Natural killer cell (primary cell): ENCODE measurements at regions not wholly inside any gene's neighbourhood (a gene's known extent, or its start where the extent isn't known, plus 50 kb on each side); places are given as distances from the start of the nearest gene placed in this dataset.

Experiments used
- ATAC-seq, 3 donors: fragments of 150-1000 bp in 2 of 3; fragments of 200-7000 bp in 1 of 3; cut with Tn5 transposase; 1 replicate in 1 of 3; 2 replicates in 2 of 3; pipeline ENCODE4 v1.10.0; 2021; ENCODE audit warnings: mild to moderate bottlenecking in 2 of 3, moderate library complexity in 2 of 3
- DNase-seq, 2 donors: peaks; one replicate each; pipeline versions ENCODE4 v3.0.0 to v3.0.0-alpha.2; 2013 to 2021; ENCODE audit warnings: mixed read lengths in 1 of 2
- H3K27ac ChIP-seq: one replicate; pipeline ENCODE4 v1.5.1; 2013; ENCODE audit warnings: mild to moderate bottlenecking, low read length
- H3K27me3 ChIP-seq: one replicate; pipeline ENCODE4 v1.6.1; 2013; ENCODE audit warnings: low read length; ENCODE audit not compliant: control insufficient read depth, insufficient read depth
- H3K36me3 ChIP-seq: one replicate; pipeline ENCODE4 v1.6.1; 2013; ENCODE audit warnings: low read length; ENCODE audit not compliant: control insufficient read depth, insufficient read depth
- H3K4me1 ChIP-seq: one replicate; pipeline ENCODE4 v1.6.1; 2013; ENCODE audit warnings: low read length; ENCODE audit not compliant: control insufficient read depth, insufficient read depth
- H3K4me3 ChIP-seq: one replicate; pipeline ENCODE4 v1.5.1; 2013; ENCODE audit warnings: low read length
- H3K9me3 ChIP-seq: one replicate; pipeline ENCODE4 v1.6.1; 2013; ENCODE audit warnings: low read length; ENCODE audit not compliant: control insufficient read depth, insufficient read depth
- H3K27ac Mint-ChIP-seq, 2 donors: one replicate each; pipeline ENCODE4 v1.8.0; 2022; ENCODE audit warnings: mild to moderate bottlenecking in 2 of 2, mixed read lengths in 2 of 2, moderate library complexity in 1 of 2
- H3K27me3 Mint-ChIP-seq, 2 donors: one replicate each; pipeline ENCODE4 v1.8.0; 2022; ENCODE audit warnings: low read depth in 2 of 2, mixed read lengths in 2 of 2
- H3K36me3 Mint-ChIP-seq: one replicate; pipeline ENCODE4 v1.8.0; 2022; ENCODE audit warnings: mixed read lengths
- H3K4me1 Mint-ChIP-seq, 2 donors: one replicate each; pipeline ENCODE4 v1.8.0; 2022; ENCODE audit warnings: mixed read lengths in 2 of 2
- H3K4me3 Mint-ChIP-seq: one replicate; pipeline ENCODE4 v1.8.0; 2022; ENCODE audit warnings: mild to moderate bottlenecking, moderate library complexity, mixed read lengths
- H3K9me3 Mint-ChIP-seq, 2 donors: one replicate each; pipeline ENCODE4 v1.8.0; 2022; ENCODE audit warnings: mixed read lengths in 2 of 2
- CTCF ChIP-seq: fragments of 200-600 bp; IDR thresholded peaks from one replicate; pipeline ENCODE4 v1.8.0; 2022; ENCODE audit warnings: antibody characterized with exemption
- WGBS: methylation state at CpG from one replicate; pipeline ENCODE4 v1.1.7; 2013; ENCODE audit warnings: missing lambda C conversion rate; ENCODE audit not compliant: insufficient coverage; 5-methylcytosine and 5-hydroxymethylcytosine counted together
- intact Hi-C: fragments of 100-400 bp; cut with micrococcal nuclease; formaldehyde crosslinking; loops from one replicate; pipeline ENCODE4 v1.14.2; 2022

GRCh38 chr18:3332376-3332775, 70.4 kb downstream of the MYL12B start:
- H3K27ac ChIP-seq, result no peak overlapping the region
- Mint-ChIP-seq H3K4me3 (no peak overlapping the region), H3K27me3 (peaks cover 6 to 21% of the 10 kb centered on the region in 2 donors), H3K9me3 (no peaks in the 10 kb centered on the region), H3K4me1 (no peaks in the 10 kb centered on the region), H3K36me3 (no peaks in the 10 kb centered on the region), H3K27ac (no peak overlapping the region)
- H3K36me3 ChIP-seq, result no peaks in the 10 kb centered on the region
- TF ChIP-seq CTCF, result no peak
- intact Hi-C loops, result no loop called here
- no peaks in the 10 kb centered on the region for H3K27me3 ChIP-seq
- no peaks in the 10 kb centered on the region for H3K4me1 ChIP-seq
- 100% methylated on average over 2 of the region's 2 CpGs for WGBS
- DNase-seq, result no peak
- ATAC-seq, result no peak
- H3K9me3 ChIP-seq, result no peaks in the 10 kb centered on the region
- no peak overlapping the region for H3K4me3 ChIP-seq

GRCh38 chr18:3333056-3333720, 71.3 kb downstream of the MYL12B start:
- Histone ChIP-seq H3K4me3 (no peak overlapping the region), H3K27me3 (no peaks in the 10 kb centered on the region), H3K4me1 (no peaks in the 10 kb centered on the region), H3K9me3 (no peaks in the 10 kb centered on the region), H3K36me3 (no peaks in the 10 kb centered on the region), H3K27ac (no peak overlapping the region)
- no peak for TF ChIP-seq CTCF
- no peaks in the 10 kb centered on the region for H3K36me3 Mint-ChIP-seq
- WGBS, result 76% methylated on average over 3 of the region's 4 CpGs
- ATAC-seq, result no peak
- no peak overlapping the region for H3K27ac Mint-ChIP-seq
- no peak for DNase-seq
- H3K4me3 Mint-ChIP-seq, result no peak overlapping the region
- peaks cover 6 to 17% of the 10 kb centered on the region in 2 donors for H3K27me3 Mint-ChIP-seq
- no peaks in the 10 kb centered on the region for H3K9me3 Mint-ChIP-seq
- no peaks in the 10 kb centered on the region for H3K4me1 Mint-ChIP-seq
- intact Hi-C loops, result no loop called here

- Histone ChIP-seq H3K4me3 (no peak overlapping the region), H3K4me1 (no peaks in the 10 kb centered on the region), H3K27me3 (no peaks in the 10 kb centered on the region), H3K27ac (no peak overlapping the region), H3K9me3 (no peaks in the 10 kb centered on the region), H3K36me3 (no peaks in the 10 kb centered on the region)
- Mint-ChIP-seq H3K9me3 (no peaks in the 10 kb centered on the region), H3K27ac (no peak overlapping the region), H3K36me3 (no peaks in the 10 kb centered on the region), H3K27me3 (peaks cover 6 to 17% of the 10 kb centered on the region in 2 donors), H3K4me3 (no peak overlapping the region), H3K4me1 (no peaks in the 10 kb centered on the region)
- ATAC-seq (no peak), DNase-seq (no peak)
- 88% methylated on average over 2 of the region's 4 CpGs for WGBS
- intact Hi-C loops, result no loop called here
- no peak for TF ChIP-seq CTCF
These were observed 71.9 kb downstream of the MYL12B start for GRCh38 chr18:3333721-3334386.
